Activated T-cell treated with anti-CD3 and anti-CD28 coated beads, Interleukin-2, amount 50 U/mL, for 48 hours (primary cell): ENCODE measurements at regions not wholly inside any gene's neighbourhood (a gene's known extent, or its start where the extent isn't known, plus 50 kb on each side); places are given as distances from the start of the nearest gene placed in this dataset.

ENCODE experiments used
- DNase-seq, 2 experiments: peaks; one replicate each; pipeline ENCODE4 v3.0.0-alpha.2; 2020

- DNase-seq: no peak
Measured at GRCh38 chr14:29301571-29301970, 535.0 kb downstream of the FOXG1 start.

- no peak for DNase-seq
Measured at GRCh38 chr14:29310210-29310609, 543.6 kb downstream of the FOXG1 start.

- DNase-seq: no peak
Measured at GRCh38 chr14:29310757-29311156, 544.2 kb downstream of the FOXG1 start.

GRCh38 chr14:29311983-29312382 is 545.4 kb downstream of the FOXG1 start:
- no peak for DNase-seq

- no peak for DNase-seq
Measured at GRCh38 chr14:29316936-29317335, 550.3 kb downstream of the FOXG1 start.

- no peak for DNase-seq
Measured at GRCh38 chr14:29317423-29317822, 550.8 kb downstream of the FOXG1 start.

- no peak for DNase-seq
Measured at GRCh38 chr14:29320286-29320685, 553.7 kb downstream of the FOXG1 start.

- DNase-seq: no peak
Measured at GRCh38 chr14:29321646-29322045, 555.1 kb downstream of the FOXG1 start.

- no peak for DNase-seq
Measured at GRCh38 chr14:29339494-29340172, 573.0 kb downstream of the FOXG1 start.

- DNase-seq: no peak
Measured at GRCh38 chr14:29348504-29348903, 579.1 kb downstream of the PRKD1 start.

GRCh38 chr14:29350496-29350895 is 577.2 kb downstream of the PRKD1 start:
- DNase-seq: no peak

GRCh38 chr14:29351996-29352705 is 575.5 kb downstream of the PRKD1 start:
- no peak for DNase-seq

- DNase-seq: no peak
Measured at GRCh38 chr14:29352706-29353080, 575.0 kb downstream of the PRKD1 start.

GRCh38 chr14:29353513-29353912 is 574.1 kb downstream of the PRKD1 start:
- DNase-seq: no peak

GRCh38 chr14:29354486-29354885 is 573.2 kb downstream of the PRKD1 start:
- no peak for DNase-seq

GRCh38 chr14:29355331-29355730 is 572.3 kb downstream of the PRKD1 start:
- no peak for DNase-seq

- no peak for DNase-seq
Measured at GRCh38 chr14:29355846-29356245, 571.8 kb downstream of the PRKD1 start.

- DNase-seq: no peak
Measured at GRCh38 chr14:29360656-29361055, 567.0 kb downstream of the PRKD1 start.

GRCh38 chr14:29370024-29370423 is 557.6 kb downstream of the PRKD1 start:
- DNase-seq: no peak

GRCh38 chr14:29376237-29376636 is 551.4 kb downstream of the PRKD1 start:
- no peak for DNase-seq

GRCh38 chr14:29380826-29381225 is 546.8 kb downstream of the PRKD1 start:
- no peak for DNase-seq

GRCh38 chr14:29388571-29388970 is 539.1 kb downstream of the PRKD1 start:
- DNase-seq: no peak

GRCh38 chr14:29390081-29390832 is 537.4 kb downstream of the PRKD1 start:
- no peak for DNase-seq

GRCh38 chr14:29391231-29391630 is 536.4 kb downstream of the PRKD1 start:
- no peak for DNase-seq
